Transverse colon (tissue), 4 donors: ENCODE measurements at regions not wholly inside any gene's neighbourhood (a gene's known extent, or its start where the extent isn't known, plus 50 kb on each side); places are given as distances from the start of the nearest gene placed in this dataset.

Experiments used
- DNase-seq: peaks from one replicate; pipeline ENCODE4 v3.0.0-alpha.2; 2019
- H3K27ac ChIP-seq, 4 donors: fragments of 200-600 bp; sonication (generic); 2 replicates each; pipeline ENCODE4 v1.5.1; 2016 to 2018; ENCODE audit warnings: inconsistent platforms in 4 of 4
- H3K27me3 ChIP-seq: fragments of 200-600 bp; sonication (generic); 2 replicates; pipeline ENCODE4 v1.5.1; 2017; ENCODE audit warnings: inconsistent platforms
- H3K36me3 ChIP-seq, 4 donors: fragments of 200-600 bp; sonication (generic); 2 replicates each; pipeline ENCODE4 v1.5.1; 2017 to 2019; ENCODE audit warnings: inconsistent platforms in 4 of 4
- H3K4me1 ChIP-seq, 4 donors: fragments of 200-600 bp; sonication (generic); 2 replicates each; pipeline ENCODE4 v1.5.1; 2017 to 2020; ENCODE audit warnings: inconsistent platforms in 4 of 4
- H3K4me3 ChIP-seq, 4 donors: fragments of 200-600 bp; sonication (generic); 1 replicate in 1 of 4; 2 replicates in 3 of 4; pipeline versions ENCODE4 v1.5.1 to v1.6.1; 2017 to 2019; ENCODE audit warnings: inconsistent platforms in 4 of 4
- H3K9me3 ChIP-seq, 2 donors: fragments of 200-600 bp; sonication (generic); 2 replicates each; pipeline ENCODE4 v1.5.1; 2017 to 2019; ENCODE audit warnings: inconsistent platforms in 2 of 2
- CTCF ChIP-seq, 5 experiments: fragments of 200-600 bp in 3 of 5; fragments of 450-650 bp in 2 of 5; sonication (generic) in 3 of 5; IDR thresholded peaks; 1 replicate in 2 of 5; 2 replicates in 3 of 5; pipeline ENCODE4 v1.5.1; 2016 to 2017; ENCODE audit warnings: antibody characterized with exemption in 5 of 5, inconsistent platforms in 3 of 5, mild to moderate bottlenecking in 2 of 5, moderate library complexity in 1 of 5
- EP300 ChIP-seq: sonication (generic); formaldehyde crosslinking; IDR thresholded peaks from one replicate; pipeline ENCODE4 v1.6.1; 2017; ENCODE audit warnings: antibody characterized with exemption, low read depth
- POLR2A ChIP-seq: fragments of 450-650 bp; IDR thresholded peaks from one replicate; pipeline ENCODE4 v1.6.1; 2016; ENCODE audit warnings: antibody characterized with exemption, mild to moderate bottlenecking, moderate library complexity
- POLR2AphosphoS5 ChIP-seq, 3 donors: sonication (generic); formaldehyde crosslinking; IDR thresholded peaks; one replicate each; pipeline ENCODE4 v1.6.1; 2016; ENCODE audit warnings: antibody characterized with exemption in 3 of 3
- WGBS, 2 donors: methylation state at CpG; one replicate each; pipeline ENCODE4 v1.1.5; 2018; ENCODE audit warnings: low coverage in 1 of 2; 5-methylcytosine and 5-hydroxymethylcytosine counted together
- in situ Hi-C, 4 donors: fragments of 200-750 bp; cut with MboI; loops; one replicate each; pipeline versions ENCODE4 v1.15.0 to v1.15.1; 2017; ENCODE audit warnings: low sequenced_read_pairs in 3 of 4, low pct_ligation_motif_present in 1 of 4, low pct_unique_long_range_greater_than_20kb in 1 of 4
- intact Hi-C: fragments of 100-400 bp; cut with DNase I; formaldehyde crosslinking; loops from one replicate; pipeline ENCODE4 v1.15.1; 2023; ENCODE audit warnings: low total_unique reads

- no peak overlapping the region for H3K27ac ChIP-seq
- no peak overlapping the region for H3K4me3 ChIP-seq
- WGBS, 2 donors, result 17 to 84% methylated on average over 1 to 3 of the region's 3 CpGs
- no peaks in the 10 kb centered on the region for H3K27me3 ChIP-seq
- peaks cover 7 to 19% (median 12%) of the 10 kb centered on the region in 4 donors for H3K4me1 ChIP-seq
- no peak for TF ChIP-seq EP300
- TF ChIP-seq POLR2AphosphoS5 (IDR thresholded peaks at IDR 0.05), result no peak
- no peak for TF ChIP-seq CTCF (IDR thresholded peaks at IDR 0.05)
- TF ChIP-seq POLR2A, result no peak
- in situ Hi-C loops, result no loop called here
- DNase-seq, result no peak
- no peaks in the 10 kb centered on the region for H3K36me3 ChIP-seq
- no peaks in the 10 kb centered on the region for H3K9me3 ChIP-seq
- intact Hi-C loops, result no loop called here
Observed at GRCh38 chr10:78808736-78809367, 259.9 kb upstream of the ZMIZ1 start.

GRCh38 chr10:78811174-78811573 lies 257.6 kb upstream of the ZMIZ1 start:
- Histone ChIP-seq H3K36me3 (no peaks in the 10 kb centered on the region), H3K9me3 (no peaks in the 10 kb centered on the region), H3K27me3 (no peaks in the 10 kb centered on the region), H3K27ac (no peak overlapping the region), H3K4me3 (no peak overlapping the region), H3K4me1 (no peaks in the 10 kb centered on the region)
- in situ Hi-C loops, result no loop called here
- 76 to 81% methylated on average over 3 of the region's 3 CpGs for WGBS, 2 donors
- TF ChIP-seq EP300, result no peak
- TF ChIP-seq CTCF (IDR thresholded peaks at IDR 0.05), result no peak
- no peak for TF ChIP-seq POLR2AphosphoS5 (IDR thresholded peaks at IDR 0.05)
- no peak for TF ChIP-seq POLR2A
- intact Hi-C loops, result no loop called here
- DNase-seq, result no peak

- in situ Hi-C loops (no loop called here), intact Hi-C loops (no loop called here)
- WGBS, 2 donors, result 47 to 60% methylated on average over 1 to 4 of the region's 4 CpGs
- Histone ChIP-seq H3K27me3 (no peaks in the 10 kb centered on the region), H3K9me3 (no peaks in the 10 kb centered on the region), H3K36me3 (no peaks in the 10 kb centered on the region), H3K4me3 (no peak overlapping the region), H3K27ac (no peak overlapping the region), H3K4me1 (peaks cover 0 to 4% (median 0%) of the 10 kb centered on the region in 4 donors)
- TF ChIP-seq CTCF (IDR thresholded peaks at IDR 0.05), result no peak
- TF ChIP-seq EP300, result no peak
- TF ChIP-seq POLR2A, result no peak
- no peak for TF ChIP-seq POLR2AphosphoS5 (IDR thresholded peaks at IDR 0.05)
- no peak for DNase-seq
Observed at GRCh38 chr10:78812571-78813318, 256.0 kb upstream of the ZMIZ1 start.

GRCh38 chr10:78813526-78813925 lies 255.2 kb upstream of the ZMIZ1 start:
- no peak for TF ChIP-seq POLR2A
- TF ChIP-seq EP300, result no peak
- TF ChIP-seq POLR2AphosphoS5 (IDR thresholded peaks at IDR 0.05), result no peak
- TF ChIP-seq CTCF (IDR thresholded peaks at IDR 0.05), result no peak
- intact Hi-C loops, result no loop called here
- H3K27me3 ChIP-seq, result no peaks in the 10 kb centered on the region
- no peaks in the 10 kb centered on the region for H3K9me3 ChIP-seq
- H3K27ac ChIP-seq, result no peak overlapping the region
- WGBS, 2 donors, result 79% methylated on average over 1 of the region's 1 CpG; no CpG with 5 or more reads in 1 of the 2 donors
- no peak overlapping the region for H3K4me3 ChIP-seq
- DNase-seq, result no peak
- H3K4me1 ChIP-seq, result peaks cover 0 to 4% (median 0%) of the 10 kb centered on the region in 4 donors
- H3K36me3 ChIP-seq, result no peaks in the 10 kb centered on the region
- in situ Hi-C loops, result no loop called here
